Activated B cell treated with CpG ODN at 0.5 μM for 24 hours (primary cell): ENCODE measurements at regions not wholly inside any gene's neighbourhood (a gene's known extent, or its start where the extent isn't known, plus 50 kb on each side); places are given as distances from the start of the nearest gene placed in this dataset.

Source experiments
- ATAC-seq: fragments of 200-7000 bp; cut with Tn5 transposase; one replicate; pipeline ENCODE4 v1.10.0; 2021; ENCODE audit warnings: low read depth, mild to moderate bottlenecking, moderate library complexity
- CTCF ChIA-PET: fragments of 350-600 bp; sonication (Branson Sonifier 250); formaldehyde crosslinking; loops from one replicate; lab custom pipeline; 2021; ENCODE audit warnings: antibody characterized with exemption; lab: Charles Lee
- POLR2A ChIA-PET: fragments of 350-600 bp; sonication (Branson Sonifier 250); formaldehyde crosslinking; loops from one replicate; lab custom pipeline; 2021; ENCODE audit warnings: antibody characterized with exemption; lab: Charles Lee
- DNase-seq: peaks from one replicate; pipeline ENCODE4 v3.0.0; 2022
- H3K27ac Mint-ChIP-seq: one replicate; pipeline ENCODE4 v1.8.0; 2020; ENCODE audit warnings: mixed read lengths
- H3K27me3 Mint-ChIP-seq: one replicate; pipeline ENCODE4 v1.8.0; 2021; ENCODE audit warnings: mixed read lengths
- H3K36me3 Mint-ChIP-seq: one replicate; pipeline ENCODE4 v1.8.0; 2021; ENCODE audit warnings: low read depth, mixed read lengths
- H3K4me1 Mint-ChIP-seq: one replicate; pipeline ENCODE4 v1.8.0; 2021; ENCODE audit warnings: mixed read lengths
- H3K4me3 Mint-ChIP-seq: one replicate; pipeline ENCODE4 v1.8.0; 2020; ENCODE audit warnings: mild to moderate bottlenecking, mixed read lengths
- H3K9me3 Mint-ChIP-seq: one replicate; pipeline ENCODE4 v1.8.0; 2020; ENCODE audit warnings: mixed read lengths
- CTCF ChIP-seq: fragments of 200-600 bp; IDR thresholded peaks from one replicate; pipeline ENCODE4 v1.8.0; 2022; ENCODE audit warnings: antibody characterized with exemption, mild to moderate bottlenecking
- intact Hi-C: fragments of 100-400 bp; cut with micrococcal nuclease; formaldehyde crosslinking; loops from one replicate; pipeline ENCODE4 v1.15.1; 2024

GRCh38 chr22:49547751-49548239, 279.9 kb downstream of the BRD1 start:
- Mint-ChIP-seq H3K4me3 (no peak overlapping the region), H3K27me3 (no peaks in the 10 kb centered on the region), H3K27ac (no peak overlapping the region), H3K4me1 (no peaks in the 10 kb centered on the region), H3K36me3 (no peaks in the 10 kb centered on the region), H3K9me3 (peaks cover 2% of the 10 kb centered on the region)
- no peak for TF ChIP-seq CTCF
- no peak for DNase-seq
- POLR2A ChIA-PET = no interaction called here
- no peak for ATAC-seq
- intact Hi-C loops = no loop called here
- CTCF ChIA-PET = no interaction called here

- Mint-ChIP-seq H3K36me3 (no peaks in the 10 kb centered on the region), H3K4me1 (no peaks in the 10 kb centered on the region), H3K27ac (no peak overlapping the region), H3K4me3 (no peak overlapping the region), H3K9me3 (peaks cover 2% of the 10 kb centered on the region), H3K27me3 (no peaks in the 10 kb centered on the region)
- POLR2A ChIA-PET = no interaction called here
- no peak for TF ChIP-seq CTCF
- CTCF ChIA-PET = no interaction called here
- ATAC-seq (no peak), DNase-seq (no peak)
- intact Hi-C loops = no loop called here
Measured at GRCh38 chr22:49546811-49547585, 280.7 kb downstream of the BRD1 start.

GRCh38 chr22:49545606-49546005, 282.1 kb downstream of the BRD1 start:
- no peak for ATAC-seq
- H3K27ac Mint-ChIP-seq = no peak overlapping the region
- no peak for TF ChIP-seq CTCF
- no peak overlapping the region for H3K4me3 Mint-ChIP-seq
- no peaks in the 10 kb centered on the region for H3K27me3 Mint-ChIP-seq
- no peak for DNase-seq
- CTCF ChIA-PET = no interaction called here
- H3K4me1 Mint-ChIP-seq = no peaks in the 10 kb centered on the region
- POLR2A ChIA-PET = no interaction called here
- no peaks in the 10 kb centered on the region for H3K9me3 Mint-ChIP-seq
- H3K36me3 Mint-ChIP-seq = no peaks in the 10 kb centered on the region
- intact Hi-C loops = no loop called here

- no peaks in the 10 kb centered on the region for H3K27me3 Mint-ChIP-seq
- CTCF ChIA-PET = no interaction called here
- intact Hi-C loops = no loop called here
- no peaks in the 10 kb centered on the region for H3K4me1 Mint-ChIP-seq
- no peaks in the 10 kb centered on the region for H3K36me3 Mint-ChIP-seq
- H3K9me3 Mint-ChIP-seq = no peaks in the 10 kb centered on the region
- no peak overlapping the region for H3K4me3 Mint-ChIP-seq
- DNase-seq (no peak), ATAC-seq (no peak)
- POLR2A ChIA-PET = no interaction called here
- no peak for TF ChIP-seq CTCF
- no peak overlapping the region for H3K27ac Mint-ChIP-seq
Measured at GRCh38 chr22:49544286-49544685, 283.4 kb downstream of the BRD1 start.

GRCh38 chr22:49543876-49544275, 283.8 kb downstream of the BRD1 start:
- Mint-ChIP-seq H3K27ac (no peak overlapping the region), H3K4me3 (no peak overlapping the region), H3K9me3 (no peaks in the 10 kb centered on the region), H3K36me3 (no peaks in the 10 kb centered on the region), H3K27me3 (no peaks in the 10 kb centered on the region), H3K4me1 (no peaks in the 10 kb centered on the region)
- no peak for DNase-seq
- CTCF ChIA-PET = no interaction called here
- intact Hi-C loops = no loop called here
- TF ChIP-seq CTCF = no peak
- ATAC-seq = no peak
- POLR2A ChIA-PET = no interaction called here
